Progenitor cell of endocrine pancreas (in vitro differentiated cells): ENCODE measurements at regions not wholly inside any gene's neighbourhood (a gene's known extent, or its start where the extent isn't known, plus 50 kb on each side); places are given as distances from the start of the nearest gene placed in this dataset.

Source experiments
- DNase-seq: peaks from one replicate; pipeline ENCODE4 v3.0.0; 2021; ENCODE audit warnings: low spot score; ENCODE audit not compliant: unreplicated experiment
- H3K27ac Mint-ChIP-seq: 2 replicates; pipeline ENCODE4 v1.8.0; 2021; ENCODE audit warnings: mild to moderate bottlenecking, moderate library complexity, mixed read lengths
- H3K27me3 Mint-ChIP-seq: 2 replicates; pipeline ENCODE4 v1.8.0; 2021; ENCODE audit warnings: mixed read lengths
- H3K36me3 Mint-ChIP-seq: 2 replicates; pipeline ENCODE4 v1.8.0; 2022; ENCODE audit warnings: mixed read lengths; ENCODE audit not compliant: insufficient read depth
- H3K4me1 Mint-ChIP-seq: 2 replicates; pipeline ENCODE4 v1.8.0; 2021; ENCODE audit warnings: low read depth, mixed read lengths
- H3K4me3 Mint-ChIP-seq: 2 replicates; pipeline ENCODE4 v1.8.0; 2021; ENCODE audit warnings: low read depth, mild to moderate bottlenecking, moderate library complexity, mixed read lengths
- H3K9me3 Mint-ChIP-seq: 2 replicates; pipeline ENCODE4 v1.8.0; 2021; ENCODE audit warnings: low read depth, mixed read lengths
- TF ChIP-seq, protein P1 (sequence below): fragments of 200-600 bp; sonication (generic); IDR thresholded peaks from one replicate; pipeline ENCODE4 v1.5.0; 2021; ENCODE audit warnings: antibody characterized with exemption, mild to moderate bottlenecking; ENCODE audit not compliant: unreplicated experiment

DNA sequence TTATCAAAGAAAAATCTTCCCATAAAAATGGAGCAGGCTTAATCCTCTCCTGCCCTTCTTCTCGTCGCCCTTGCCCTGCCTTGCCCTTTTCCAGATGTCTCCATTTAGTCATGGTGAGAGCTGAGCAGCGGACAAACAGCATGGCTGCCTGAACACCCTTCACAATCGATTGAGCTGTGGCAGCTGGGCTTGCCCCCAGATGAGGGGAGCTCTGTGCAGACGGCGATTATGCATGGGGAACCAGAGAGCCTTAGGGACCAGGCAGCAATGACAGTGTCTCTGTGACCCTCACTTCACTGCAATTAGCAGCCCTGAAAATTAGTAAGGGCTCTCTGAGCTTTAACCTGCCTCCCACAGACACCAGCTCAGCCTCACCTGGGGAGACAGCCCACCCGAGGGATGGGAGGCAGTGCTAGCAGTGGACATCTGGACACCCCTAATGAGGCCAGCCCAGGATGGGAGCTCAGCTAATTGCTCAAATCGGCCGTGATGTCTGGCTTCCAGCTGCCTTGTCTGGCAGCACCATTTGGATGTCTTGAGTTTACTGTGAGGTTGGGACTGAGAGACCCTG, 365.7 kb downstream of the TNS1 start:
- no peaks in the 10 kb centered on the region for H3K9me3 Mint-ChIP-seq
- TF ChIP-seq, protein P1, sequence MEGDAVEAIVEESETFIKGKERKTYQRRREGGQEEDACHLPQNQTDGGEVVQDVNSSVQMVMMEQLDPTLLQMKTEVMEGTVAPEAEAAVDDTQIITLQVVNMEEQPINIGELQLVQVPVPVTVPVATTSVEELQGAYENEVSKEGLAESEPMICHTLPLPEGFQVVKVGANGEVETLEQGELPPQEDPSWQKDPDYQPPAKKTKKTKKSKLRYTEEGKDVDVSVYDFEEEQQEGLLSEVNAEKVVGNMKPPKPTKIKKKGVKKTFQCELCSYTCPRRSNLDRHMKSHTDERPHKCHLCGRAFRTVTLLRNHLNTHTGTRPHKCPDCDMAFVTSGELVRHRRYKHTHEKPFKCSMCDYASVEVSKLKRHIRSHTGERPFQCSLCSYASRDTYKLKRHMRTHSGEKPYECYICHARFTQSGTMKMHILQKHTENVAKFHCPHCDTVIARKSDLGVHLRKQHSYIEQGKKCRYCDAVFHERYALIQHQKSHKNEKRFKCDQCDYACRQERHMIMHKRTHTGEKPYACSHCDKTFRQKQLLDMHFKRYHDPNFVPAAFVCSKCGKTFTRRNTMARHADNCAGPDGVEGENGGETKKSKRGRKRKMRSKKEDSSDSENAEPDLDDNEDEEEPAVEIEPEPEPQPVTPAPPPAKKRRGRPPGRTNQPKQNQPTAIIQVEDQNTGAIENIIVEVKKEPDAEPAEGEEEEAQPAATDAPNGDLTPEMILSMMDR, result no peak
- no peak for DNase-seq
- no peak overlapping the region for H3K27ac Mint-ChIP-seq
- H3K27me3 Mint-ChIP-seq, result no peaks in the 10 kb centered on the region
- no peak overlapping the region for H3K4me3 Mint-ChIP-seq
- H3K36me3 Mint-ChIP-seq, result no peaks in the 10 kb centered on the region
- H3K4me1 Mint-ChIP-seq, result no peaks in the 10 kb centered on the region

DNA sequence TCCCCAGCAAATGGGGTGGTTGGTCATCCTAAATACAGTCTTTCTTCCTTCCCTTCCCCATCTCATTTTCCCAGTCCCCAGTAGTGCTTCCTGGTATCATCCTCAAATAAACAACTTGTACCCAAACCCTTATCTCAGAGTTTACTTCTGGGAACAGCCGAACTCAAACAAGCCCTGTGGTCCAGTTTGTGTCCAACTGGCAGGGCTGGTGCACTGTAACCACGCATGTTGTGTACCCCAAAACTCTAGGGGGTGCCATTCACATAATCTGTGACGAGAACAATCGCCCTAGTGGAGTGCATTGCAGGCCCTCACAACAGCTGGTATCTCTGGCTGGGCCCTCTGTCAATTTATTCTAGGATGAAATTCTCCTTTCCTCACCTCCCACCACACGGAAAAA, 366.2 kb downstream of the TNS1 start:
- TF ChIP-seq, protein P1, result no peak
- Mint-ChIP-seq H3K4me3 (no peak overlapping the region), H3K27me3 (no peaks in the 10 kb centered on the region), H3K36me3 (no peaks in the 10 kb centered on the region), H3K27ac (no peak overlapping the region), H3K4me1 (no peaks in the 10 kb centered on the region), H3K9me3 (no peaks in the 10 kb centered on the region)
- DNase-seq, result no peak

DNA sequence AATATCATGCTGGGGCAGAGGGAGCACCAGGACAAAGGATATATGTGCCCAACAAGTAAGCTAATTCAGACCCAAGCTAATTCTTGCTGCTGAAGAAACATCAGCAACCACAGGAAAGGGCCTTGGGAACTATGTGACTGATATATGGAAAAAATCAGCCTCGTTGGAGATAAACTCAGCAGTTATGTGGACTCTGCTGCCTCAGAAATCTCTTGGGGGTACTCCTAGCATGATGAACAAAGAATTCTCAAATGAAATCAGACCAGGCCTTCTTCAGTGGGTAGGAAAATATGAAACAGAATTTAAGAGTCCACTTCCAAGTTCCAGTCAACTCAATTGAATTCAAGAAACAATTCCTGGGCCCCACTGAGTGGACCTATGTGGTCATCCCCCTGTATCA, 367.9 kb downstream of the TNS1 start:
- Mint-ChIP-seq H3K4me1 (no peaks in the 10 kb centered on the region), H3K27me3 (peaks cover 5% of the 10 kb centered on the region), H3K27ac (no peak overlapping the region), H3K36me3 (no peaks in the 10 kb centered on the region), H3K9me3 (no peaks in the 10 kb centered on the region), H3K4me3 (no peak overlapping the region)
- TF ChIP-seq, protein P1, result no peak
- DNase-seq, result no peak

DNA sequence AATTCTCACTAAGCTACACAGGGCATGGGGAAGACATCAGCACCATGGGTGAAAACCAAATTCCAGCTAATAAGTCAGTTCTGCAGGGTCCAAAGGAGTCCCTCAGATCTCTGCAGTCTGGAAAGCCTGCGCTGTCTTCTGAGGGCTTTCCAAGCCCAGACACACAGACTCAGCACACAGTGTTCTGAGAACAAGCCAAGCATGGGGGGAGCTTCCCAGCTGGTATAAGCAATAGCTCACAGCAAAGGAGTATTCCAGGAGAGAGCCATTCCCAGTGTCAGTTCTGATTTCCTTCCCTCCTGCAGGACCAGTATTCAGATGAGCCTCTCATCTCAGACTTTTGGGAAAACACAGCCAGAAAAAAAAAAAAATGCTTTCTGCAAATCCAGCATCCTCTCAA, 370.8 kb downstream of the TNS1 start:
- H3K4me1 Mint-ChIP-seq, result no peaks in the 10 kb centered on the region
- TF ChIP-seq, protein P1, result no peak
- H3K27ac Mint-ChIP-seq, result no peak overlapping the region
- H3K9me3 Mint-ChIP-seq, result no peaks in the 10 kb centered on the region
- peaks cover 5% of the 10 kb centered on the region for H3K27me3 Mint-ChIP-seq
- no peak for DNase-seq
- no peak overlapping the region for H3K4me3 Mint-ChIP-seq
- H3K36me3 Mint-ChIP-seq, result no peaks in the 10 kb centered on the region

GRCh38 chr2:217631115-217631514, 371.7 kb downstream of the TNS1 start:
- no peak for DNase-seq
- H3K4me1 Mint-ChIP-seq, result no peaks in the 10 kb centered on the region
- H3K4me3 Mint-ChIP-seq, result no peak overlapping the region
- TF ChIP-seq, protein P1, result no peak
- H3K36me3 Mint-ChIP-seq, result no peaks in the 10 kb centered on the region
- H3K9me3 Mint-ChIP-seq, result no peaks in the 10 kb centered on the region
- H3K27me3 Mint-ChIP-seq, result peaks cover 5% of the 10 kb centered on the region
- no peak overlapping the region for H3K27ac Mint-ChIP-seq
